ENCODE measurements at regions not wholly inside any gene's neighbourhood (a gene's known extent, or its start where the extent isn't known, plus 50 kb on each side); places are given as distances from the start of the nearest gene placed in this dataset.

DNA sequence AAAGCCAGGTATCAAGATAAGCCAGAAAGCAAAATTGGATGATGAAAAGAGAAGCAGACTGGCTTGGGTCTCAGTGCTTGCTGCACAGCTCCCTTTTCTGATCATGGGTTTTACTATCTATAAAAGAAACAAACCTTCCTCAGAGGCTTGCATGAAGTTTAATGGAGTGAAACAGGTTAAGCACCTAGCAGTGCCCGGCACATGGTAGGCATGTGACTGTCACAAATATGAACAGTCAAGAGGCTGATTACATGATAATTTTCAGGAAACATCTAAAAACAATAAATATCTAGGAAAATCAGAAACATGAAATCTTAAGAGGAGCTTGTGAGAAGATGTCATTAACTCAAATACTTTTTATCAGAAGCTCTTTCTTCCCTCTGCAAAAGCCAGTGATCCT is 519.2 kb downstream of the EPHB1 start (continued):
- TF ChIP-seq, protein P1, sequence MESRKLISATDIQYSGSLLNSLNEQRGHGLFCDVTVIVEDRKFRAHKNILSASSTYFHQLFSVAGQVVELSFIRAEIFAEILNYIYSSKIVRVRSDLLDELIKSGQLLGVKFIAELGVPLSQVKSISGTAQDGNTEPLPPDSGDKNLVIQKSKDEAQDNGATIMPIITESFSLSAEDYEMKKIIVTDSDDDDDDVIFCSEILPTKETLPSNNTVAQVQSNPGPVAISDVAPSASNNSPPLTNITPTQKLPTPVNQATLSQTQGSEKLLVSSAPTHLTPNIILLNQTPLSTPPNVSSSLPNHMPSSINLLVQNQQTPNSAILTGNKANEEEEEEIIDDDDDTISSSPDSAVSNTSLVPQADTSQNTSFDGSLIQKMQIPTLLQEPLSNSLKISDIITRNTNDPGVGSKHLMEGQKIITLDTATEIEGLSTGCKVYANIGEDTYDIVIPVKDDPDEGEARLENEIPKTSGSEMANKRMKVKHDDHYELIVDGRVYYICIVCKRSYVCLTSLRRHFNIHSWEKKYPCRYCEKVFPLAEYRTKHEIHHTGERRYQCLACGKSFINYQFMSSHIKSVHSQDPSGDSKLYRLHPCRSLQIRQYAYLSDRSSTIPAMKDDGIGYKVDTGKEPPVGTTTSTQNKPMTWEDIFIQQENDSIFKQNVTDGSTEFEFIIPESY (IDR thresholded peaks at IDR 0.05), result no peak
- TF ChIP-seq SP1 (IDR thresholded peaks at IDR 0.05), result no peak
- no peak for TF ChIP-seq NR2F2 (IDR thresholded peaks at IDR 0.05)
- no peak for TF ChIP-seq TAF1 (conservative IDR thresholded peaks at IDR 0.05)
- no peak for TF ChIP-seq FOXA2 (IDR thresholded peaks at IDR 0.05)
- TF ChIP-seq GABPA (IDR thresholded peaks at IDR 0.05 in 1 of 2, conservative IDR thresholded peaks at IDR 0.05 in 1 of 2), result no peak
- TF ChIP-seq FOXA1 (IDR thresholded peaks at IDR 0.05), result no peak
- TF ChIP-seq HNF4G (IDR thresholded peaks at IDR 0.05), result no peak
- no peak for TF ChIP-seq RAD21 (IDR thresholded peaks at IDR 0.05)
- TF ChIP-seq HNF4A (conservative IDR thresholded peaks at IDR 0.05), result no peak
- no peak for TF ChIP-seq YY1 (IDR thresholded peaks at IDR 0.05)

DNA sequence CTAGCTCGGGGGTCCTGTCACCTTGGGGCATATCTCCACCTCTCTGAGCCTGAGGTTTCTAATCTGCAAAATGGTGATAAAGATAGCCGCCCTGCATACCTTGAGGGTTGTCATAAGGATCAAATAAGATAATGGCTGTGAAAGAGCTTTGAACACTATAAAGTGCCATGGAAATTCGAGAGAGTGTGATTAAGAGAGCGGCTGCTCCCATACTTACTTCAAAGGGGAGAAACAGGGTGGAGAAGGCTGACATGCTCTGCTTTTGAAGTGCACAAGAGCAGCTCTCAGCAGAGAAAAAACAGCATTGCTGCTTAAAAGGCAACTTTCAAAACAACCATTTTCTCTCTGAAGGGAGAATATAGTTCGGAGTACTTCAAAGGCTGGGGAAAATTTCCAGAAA is 529.2 kb downstream of the EPHB1 start:
- no peaks in the 10 kb centered on the region for H3K9me3 ChIP-seq (ENCODE audit: control insufficient read depth in 4 of 4, low read length in 3 of 4)
- TF ChIP-seq, protein P2, sequence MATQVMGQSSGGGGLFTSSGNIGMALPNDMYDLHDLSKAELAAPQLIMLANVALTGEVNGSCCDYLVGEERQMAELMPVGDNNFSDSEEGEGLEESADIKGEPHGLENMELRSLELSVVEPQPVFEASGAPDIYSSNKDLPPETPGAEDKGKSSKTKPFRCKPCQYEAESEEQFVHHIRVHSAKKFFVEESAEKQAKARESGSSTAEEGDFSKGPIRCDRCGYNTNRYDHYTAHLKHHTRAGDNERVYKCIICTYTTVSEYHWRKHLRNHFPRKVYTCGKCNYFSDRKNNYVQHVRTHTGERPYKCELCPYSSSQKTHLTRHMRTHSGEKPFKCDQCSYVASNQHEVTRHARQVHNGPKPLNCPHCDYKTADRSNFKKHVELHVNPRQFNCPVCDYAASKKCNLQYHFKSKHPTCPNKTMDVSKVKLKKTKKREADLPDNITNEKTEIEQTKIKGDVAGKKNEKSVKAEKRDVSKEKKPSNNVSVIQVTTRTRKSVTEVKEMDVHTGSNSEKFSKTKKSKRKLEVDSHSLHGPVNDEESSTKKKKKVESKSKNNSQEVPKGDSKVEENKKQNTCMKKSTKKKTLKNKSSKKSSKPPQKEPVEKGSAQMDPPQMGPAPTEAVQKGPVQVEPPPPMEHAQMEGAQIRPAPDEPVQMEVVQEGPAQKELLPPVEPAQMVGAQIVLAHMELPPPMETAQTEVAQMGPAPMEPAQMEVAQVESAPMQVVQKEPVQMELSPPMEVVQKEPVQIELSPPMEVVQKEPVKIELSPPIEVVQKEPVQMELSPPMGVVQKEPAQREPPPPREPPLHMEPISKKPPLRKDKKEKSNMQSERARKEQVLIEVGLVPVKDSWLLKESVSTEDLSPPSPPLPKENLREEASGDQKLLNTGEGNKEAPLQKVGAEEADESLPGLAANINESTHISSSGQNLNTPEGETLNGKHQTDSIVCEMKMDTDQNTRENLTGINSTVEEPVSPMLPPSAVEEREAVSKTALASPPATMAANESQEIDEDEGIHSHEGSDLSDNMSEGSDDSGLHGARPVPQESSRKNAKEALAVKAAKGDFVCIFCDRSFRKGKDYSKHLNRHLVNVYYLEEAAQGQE (IDR thresholded peaks at IDR 0.05), result no peak
- TF ChIP-seq TAF1 (conservative IDR thresholded peaks at IDR 0.05) (no peak), YY1 (IDR thresholded peaks at IDR 0.05) (no peak), SP1 (IDR thresholded peaks at IDR 0.05) (no peak), FOXA2 (IDR thresholded peaks at IDR 0.05) (no peak), HNF4G (IDR thresholded peaks at IDR 0.05) (no peak), HNF4A (conservative IDR thresholded peaks at IDR 0.05) (no peak), EGR1 (IDR thresholded peaks at IDR 0.05; ENCODE audit: low read depth in 2 of 2) (no peak), RXRA (IDR thresholded peaks at IDR 0.05) (no peak), NR2F2 (IDR thresholded peaks at IDR 0.05) (no peak)
- TF ChIP-seq, protein P3, sequence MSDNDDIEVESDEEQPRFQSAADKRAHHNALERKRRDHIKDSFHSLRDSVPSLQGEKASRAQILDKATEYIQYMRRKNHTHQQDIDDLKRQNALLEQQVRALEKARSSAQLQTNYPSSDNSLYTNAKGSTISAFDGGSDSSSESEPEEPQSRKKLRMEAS (IDR thresholded peaks at IDR 0.05), result no peak
- H3K4me1 ChIP-seq (ENCODE audit: control insufficient read depth in 4 of 4, insufficient read depth in 4 of 4, low read length in 3 of 4), result no peaks in the 10 kb centered on the region
- H3K9ac ChIP-seq (ENCODE audit: low read depth in 1 of 2, low read length in 2 of 2), result no peak overlapping the region
- no peak overlapping the region for H3K4me3 ChIP-seq (ENCODE audit: low read depth in 1 of 3, low read length in 3 of 3)
- H3K27ac ChIP-seq (ENCODE audit: low read depth in 1 of 2, low read length in 2 of 2), result no peak overlapping the region
- 50% methylated on average over 5 of the region's 5 CpGs for WGBS
- peaks cover 0 to 3% (median 0%) of the 10 kb centered on the region in 4 donors for H3K27me3 ChIP-seq (ENCODE audit: control insufficient read depth in 4 of 4, insufficient read depth in 4 of 4, low read length in 3 of 4)
- H3K36me3 ChIP-seq (ENCODE audit: control insufficient read depth in 4 of 4, insufficient read depth in 3 of 4, low read depth in 1 of 4, low read length in 3 of 4), result no peaks in the 10 kb centered on the region
- no peak for DNase-seq (ENCODE audit: low spot score)

DNA sequence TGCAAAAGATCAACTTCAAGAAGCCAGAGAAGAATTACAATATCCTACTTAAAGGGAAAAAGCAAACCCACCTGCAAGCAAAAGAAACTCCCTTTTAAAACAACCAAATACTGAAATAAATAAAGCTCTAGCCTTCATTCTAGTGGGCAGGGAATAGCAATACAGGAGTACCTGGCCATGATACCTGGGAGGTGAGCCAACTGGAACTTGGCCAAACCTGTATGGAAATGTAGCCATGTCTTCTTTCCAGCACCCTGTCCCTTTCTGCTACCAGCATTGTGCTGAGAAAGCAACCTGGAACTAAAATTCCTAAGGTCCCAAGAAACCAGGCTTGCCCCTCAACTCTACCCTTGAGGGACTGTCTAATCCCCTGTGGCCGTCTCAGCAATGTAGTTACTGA is 530.0 kb downstream of the EPHB1 start:
- no peak for DNase-seq (ENCODE audit: low spot score)
- H3K36me3 ChIP-seq (ENCODE audit: control insufficient read depth in 4 of 4, insufficient read depth in 3 of 4, low read depth in 1 of 4, low read length in 3 of 4), result no peaks in the 10 kb centered on the region
- H3K27ac ChIP-seq (ENCODE audit: low read depth in 1 of 2, low read length in 2 of 2), result no peak overlapping the region
- H3K4me3 ChIP-seq (ENCODE audit: low read depth in 1 of 3, low read length in 3 of 3), result no peak overlapping the region
- no peak overlapping the region for H3K9ac ChIP-seq (ENCODE audit: low read depth in 1 of 2, low read length in 2 of 2)
- H3K27me3 ChIP-seq (ENCODE audit: control insufficient read depth in 4 of 4, insufficient read depth in 4 of 4, low read length in 3 of 4), result peaks cover 0 to 3% (median 0%) of the 10 kb centered on the region in 4 donors
- 38% methylated on average over 1 of the region's 1 CpG for WGBS
- no peaks in the 10 kb centered on the region for H3K9me3 ChIP-seq (ENCODE audit: control insufficient read depth in 4 of 4, low read length in 3 of 4)
- H3K4me1 ChIP-seq (ENCODE audit: control insufficient read depth in 4 of 4, insufficient read depth in 4 of 4, low read length in 3 of 4), result no peaks in the 10 kb centered on the region
- TF ChIP-seq RXRA (IDR thresholded peaks at IDR 0.05), result no peak
- TF ChIP-seq, protein P1 (IDR thresholded peaks at IDR 0.05), result no peak
- no peak for TF ChIP-seq GABPA (IDR thresholded peaks at IDR 0.05 in 1 of 2, conservative IDR thresholded peaks at IDR 0.05 in 1 of 2)
- no peak for TF ChIP-seq NR2F2 (IDR thresholded peaks at IDR 0.05)
- TF ChIP-seq YY1 (IDR thresholded peaks at IDR 0.05), result no peak
- TF ChIP-seq EGR1 (IDR thresholded peaks at IDR 0.05; ENCODE audit: low read depth in 2 of 2), result no peak
- no peak for TF ChIP-seq RAD21 (IDR thresholded peaks at IDR 0.05)
- TF ChIP-seq HNF4A (conservative IDR thresholded peaks at IDR 0.05), result no peak
- TF ChIP-seq SP1 (IDR thresholded peaks at IDR 0.05), result no peak
- no peak for TF ChIP-seq FOXA2 (IDR thresholded peaks at IDR 0.05)
- TF ChIP-seq, protein P4, sequence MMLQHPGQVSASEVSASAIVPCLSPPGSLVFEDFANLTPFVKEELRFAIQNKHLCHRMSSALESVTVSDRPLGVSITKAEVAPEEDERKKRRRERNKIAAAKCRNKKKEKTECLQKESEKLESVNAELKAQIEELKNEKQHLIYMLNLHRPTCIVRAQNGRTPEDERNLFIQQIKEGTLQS (IDR thresholded peaks at IDR 0.05), result no peak
- TF ChIP-seq, protein P5, sequence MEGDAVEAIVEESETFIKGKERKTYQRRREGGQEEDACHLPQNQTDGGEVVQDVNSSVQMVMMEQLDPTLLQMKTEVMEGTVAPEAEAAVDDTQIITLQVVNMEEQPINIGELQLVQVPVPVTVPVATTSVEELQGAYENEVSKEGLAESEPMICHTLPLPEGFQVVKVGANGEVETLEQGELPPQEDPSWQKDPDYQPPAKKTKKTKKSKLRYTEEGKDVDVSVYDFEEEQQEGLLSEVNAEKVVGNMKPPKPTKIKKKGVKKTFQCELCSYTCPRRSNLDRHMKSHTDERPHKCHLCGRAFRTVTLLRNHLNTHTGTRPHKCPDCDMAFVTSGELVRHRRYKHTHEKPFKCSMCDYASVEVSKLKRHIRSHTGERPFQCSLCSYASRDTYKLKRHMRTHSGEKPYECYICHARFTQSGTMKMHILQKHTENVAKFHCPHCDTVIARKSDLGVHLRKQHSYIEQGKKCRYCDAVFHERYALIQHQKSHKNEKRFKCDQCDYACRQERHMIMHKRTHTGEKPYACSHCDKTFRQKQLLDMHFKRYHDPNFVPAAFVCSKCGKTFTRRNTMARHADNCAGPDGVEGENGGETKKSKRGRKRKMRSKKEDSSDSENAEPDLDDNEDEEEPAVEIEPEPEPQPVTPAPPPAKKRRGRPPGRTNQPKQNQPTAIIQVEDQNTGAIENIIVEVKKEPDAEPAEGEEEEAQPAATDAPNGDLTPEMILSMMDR (IDR thresholded peaks at IDR 0.05; ENCODE audit: low read depth, low read length, missing input control), result no peak
- TF ChIP-seq TAF1 (conservative IDR thresholded peaks at IDR 0.05), result no peak
- TF ChIP-seq, protein P3 (IDR thresholded peaks at IDR 0.05), result no peak
- TF ChIP-seq HNF4G (IDR thresholded peaks at IDR 0.05), result no peak
- TF ChIP-seq JUND (IDR thresholded peaks at IDR 0.05), result no peak

Data from liver (tissue), 8 donors.